NT2/D1 (cell line): ENCODE measurements at regions not wholly inside any gene's neighbourhood (a gene's known extent, or its start where the extent isn't known, plus 50 kb on each side); places are given as distances from the start of the nearest gene placed in this dataset.

Experiments
- SUZ12 ChIP-seq: IDR thresholded peaks from 2 replicates; pipeline ENCODE4 v1.6.1; 2011; ENCODE audit not compliant: insufficient read length, insufficient read depth; ENCODE audit errors: extremely low read depth
- YY1 ChIP-seq: IDR thresholded peaks from 2 replicates; pipeline ENCODE4 v1.6.1; 2011; ENCODE audit not compliant: insufficient read length, insufficient read depth
- ZNF274 ChIP-seq: IDR thresholded peaks from 2 replicates; pipeline ENCODE4 v1.6.1; 2011; ENCODE audit warnings: mild to moderate bottlenecking, low read depth, low read length

DNA sequence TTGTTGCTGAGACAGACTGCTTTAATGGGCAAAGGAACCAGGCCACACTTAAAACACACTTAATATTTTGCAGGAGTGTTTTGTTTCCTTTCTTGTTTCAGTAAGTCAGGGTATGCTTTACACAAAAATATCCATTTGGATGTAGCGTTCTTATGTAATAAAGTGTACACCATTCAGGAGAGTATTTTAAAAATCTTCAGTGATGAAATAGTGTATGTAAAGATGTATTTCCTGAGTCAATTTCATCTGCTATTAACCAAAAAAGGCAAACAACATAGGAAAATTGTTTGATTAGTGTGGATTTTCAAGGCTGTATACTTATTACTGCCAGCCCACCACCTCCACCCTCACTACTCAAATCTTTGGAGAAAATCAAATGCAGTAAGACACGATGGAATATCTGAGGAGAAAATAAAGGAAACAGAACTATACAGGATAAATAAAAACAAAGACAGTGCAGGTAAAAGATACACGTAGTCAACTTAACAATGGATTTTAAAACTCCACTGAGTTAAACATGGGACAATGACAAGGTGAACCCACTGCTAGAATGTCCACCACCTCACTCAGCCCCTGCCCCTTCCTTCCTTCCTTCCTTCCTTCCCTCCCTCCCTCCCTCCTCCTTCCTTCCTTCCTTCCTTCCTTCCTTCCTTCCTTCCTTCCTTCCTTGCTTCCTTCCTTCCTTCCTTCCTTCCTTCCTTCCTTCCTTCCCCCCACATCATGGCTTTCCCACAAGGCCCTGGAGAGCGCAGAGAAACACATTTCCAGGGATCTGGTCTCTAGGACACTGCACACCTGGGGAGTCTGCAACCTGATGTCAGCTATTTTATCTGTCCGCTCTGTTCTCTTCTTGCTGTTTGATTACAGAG is 360.3 kb downstream of the IRS2 start:
- no peak for TF ChIP-seq SUZ12
- no peak for TF ChIP-seq ZNF274
- TF ChIP-seq YY1: no peak
